ENCODE measurements at regions not wholly inside any gene's neighbourhood (a gene's known extent, or its start where the extent isn't known, plus 50 kb on each side); places are given as distances from the start of the nearest gene placed in this dataset.
"Not testable (repeated sequence)": the region's sequence is repeated elsewhere in the genome, so short reads cannot be mapped to it uniquely, and the experiment has no call there.

DNA sequence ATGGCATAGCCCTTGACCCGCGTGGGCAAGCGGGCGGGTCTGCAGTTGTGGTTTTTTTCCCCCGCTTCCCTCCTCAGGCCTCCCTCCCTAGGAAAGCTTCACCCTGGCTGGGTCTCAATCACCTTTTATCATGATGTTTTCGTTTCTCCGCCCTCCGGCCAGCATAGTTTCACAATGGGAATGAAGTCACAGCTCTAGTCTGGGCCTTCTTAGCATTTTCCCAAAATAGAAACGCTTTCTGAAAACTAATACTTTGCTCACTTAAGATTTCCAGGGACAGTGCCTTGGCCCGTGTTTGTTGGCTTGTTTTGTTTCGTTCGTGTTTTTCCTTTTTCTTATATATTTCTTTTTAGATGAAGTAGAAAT is 344.8 kb upstream of the DEFB115 start:
- TF ChIP-seq POLR2A (IDR thresholded peaks at IDR 0.05); POLR2AphosphoS5 (IDR thresholded peaks at IDR 0.05; ENCODE audit: insufficient read depth in 1 of 2, low read depth in 1 of 2): not testable (repeated sequence)
- TF ChIP-seq, protein P1, sequence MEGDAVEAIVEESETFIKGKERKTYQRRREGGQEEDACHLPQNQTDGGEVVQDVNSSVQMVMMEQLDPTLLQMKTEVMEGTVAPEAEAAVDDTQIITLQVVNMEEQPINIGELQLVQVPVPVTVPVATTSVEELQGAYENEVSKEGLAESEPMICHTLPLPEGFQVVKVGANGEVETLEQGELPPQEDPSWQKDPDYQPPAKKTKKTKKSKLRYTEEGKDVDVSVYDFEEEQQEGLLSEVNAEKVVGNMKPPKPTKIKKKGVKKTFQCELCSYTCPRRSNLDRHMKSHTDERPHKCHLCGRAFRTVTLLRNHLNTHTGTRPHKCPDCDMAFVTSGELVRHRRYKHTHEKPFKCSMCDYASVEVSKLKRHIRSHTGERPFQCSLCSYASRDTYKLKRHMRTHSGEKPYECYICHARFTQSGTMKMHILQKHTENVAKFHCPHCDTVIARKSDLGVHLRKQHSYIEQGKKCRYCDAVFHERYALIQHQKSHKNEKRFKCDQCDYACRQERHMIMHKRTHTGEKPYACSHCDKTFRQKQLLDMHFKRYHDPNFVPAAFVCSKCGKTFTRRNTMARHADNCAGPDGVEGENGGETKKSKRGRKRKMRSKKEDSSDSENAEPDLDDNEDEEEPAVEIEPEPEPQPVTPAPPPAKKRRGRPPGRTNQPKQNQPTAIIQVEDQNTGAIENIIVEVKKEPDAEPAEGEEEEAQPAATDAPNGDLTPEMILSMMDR (IDR thresholded peaks at IDR 0.05), result not testable (repeated sequence)

All from vagina (tissue), 2 donors.